ENCODE measurements at regions not wholly inside any gene's neighbourhood (a gene's known extent, or its start where the extent isn't known, plus 50 kb on each side); places are given as distances from the start of the nearest gene placed in this dataset.
"Not testable (repeated sequence)": the region's sequence is repeated elsewhere in the genome, so short reads cannot be mapped to it uniquely, and the experiment has no call there.

DNA sequence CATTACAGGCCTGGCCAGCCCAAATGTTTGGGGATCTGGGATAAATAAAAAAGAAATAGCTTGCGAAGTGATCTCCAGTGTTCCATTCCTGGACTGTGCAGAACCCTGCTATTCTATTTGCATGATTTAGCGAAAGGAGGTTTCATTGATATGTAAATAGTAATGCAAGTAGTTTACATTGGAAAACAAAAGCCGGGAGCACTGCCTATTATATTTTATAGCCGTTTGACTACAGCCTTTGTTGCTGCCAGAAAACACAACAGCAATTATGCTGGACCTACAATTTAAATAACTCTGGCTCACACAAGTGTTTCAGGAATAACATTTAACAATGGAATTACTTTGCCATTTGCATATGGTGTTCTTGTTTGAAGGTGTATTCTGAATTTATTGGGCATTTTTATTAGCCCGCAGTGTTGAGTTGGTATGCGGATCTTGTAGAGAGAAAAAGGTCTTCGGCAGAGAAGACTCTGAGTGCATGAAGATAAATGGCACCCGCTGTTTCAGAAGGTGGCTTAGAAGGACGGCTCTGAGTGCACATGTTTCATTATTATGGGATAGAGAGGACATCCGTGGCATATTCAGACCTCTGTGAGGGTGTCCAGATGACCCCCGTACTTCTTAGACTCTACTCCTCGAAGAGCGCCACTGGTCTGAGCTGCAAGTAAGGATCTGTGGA is 315.0 kb downstream of the BRD1 start:
- no peak for ATAC-seq (ENCODE audit: low FRiP score)
- TF ChIP-seq, protein P1, sequence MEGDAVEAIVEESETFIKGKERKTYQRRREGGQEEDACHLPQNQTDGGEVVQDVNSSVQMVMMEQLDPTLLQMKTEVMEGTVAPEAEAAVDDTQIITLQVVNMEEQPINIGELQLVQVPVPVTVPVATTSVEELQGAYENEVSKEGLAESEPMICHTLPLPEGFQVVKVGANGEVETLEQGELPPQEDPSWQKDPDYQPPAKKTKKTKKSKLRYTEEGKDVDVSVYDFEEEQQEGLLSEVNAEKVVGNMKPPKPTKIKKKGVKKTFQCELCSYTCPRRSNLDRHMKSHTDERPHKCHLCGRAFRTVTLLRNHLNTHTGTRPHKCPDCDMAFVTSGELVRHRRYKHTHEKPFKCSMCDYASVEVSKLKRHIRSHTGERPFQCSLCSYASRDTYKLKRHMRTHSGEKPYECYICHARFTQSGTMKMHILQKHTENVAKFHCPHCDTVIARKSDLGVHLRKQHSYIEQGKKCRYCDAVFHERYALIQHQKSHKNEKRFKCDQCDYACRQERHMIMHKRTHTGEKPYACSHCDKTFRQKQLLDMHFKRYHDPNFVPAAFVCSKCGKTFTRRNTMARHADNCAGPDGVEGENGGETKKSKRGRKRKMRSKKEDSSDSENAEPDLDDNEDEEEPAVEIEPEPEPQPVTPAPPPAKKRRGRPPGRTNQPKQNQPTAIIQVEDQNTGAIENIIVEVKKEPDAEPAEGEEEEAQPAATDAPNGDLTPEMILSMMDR (IDR thresholded peaks at IDR 0.05): no peak

DNA sequence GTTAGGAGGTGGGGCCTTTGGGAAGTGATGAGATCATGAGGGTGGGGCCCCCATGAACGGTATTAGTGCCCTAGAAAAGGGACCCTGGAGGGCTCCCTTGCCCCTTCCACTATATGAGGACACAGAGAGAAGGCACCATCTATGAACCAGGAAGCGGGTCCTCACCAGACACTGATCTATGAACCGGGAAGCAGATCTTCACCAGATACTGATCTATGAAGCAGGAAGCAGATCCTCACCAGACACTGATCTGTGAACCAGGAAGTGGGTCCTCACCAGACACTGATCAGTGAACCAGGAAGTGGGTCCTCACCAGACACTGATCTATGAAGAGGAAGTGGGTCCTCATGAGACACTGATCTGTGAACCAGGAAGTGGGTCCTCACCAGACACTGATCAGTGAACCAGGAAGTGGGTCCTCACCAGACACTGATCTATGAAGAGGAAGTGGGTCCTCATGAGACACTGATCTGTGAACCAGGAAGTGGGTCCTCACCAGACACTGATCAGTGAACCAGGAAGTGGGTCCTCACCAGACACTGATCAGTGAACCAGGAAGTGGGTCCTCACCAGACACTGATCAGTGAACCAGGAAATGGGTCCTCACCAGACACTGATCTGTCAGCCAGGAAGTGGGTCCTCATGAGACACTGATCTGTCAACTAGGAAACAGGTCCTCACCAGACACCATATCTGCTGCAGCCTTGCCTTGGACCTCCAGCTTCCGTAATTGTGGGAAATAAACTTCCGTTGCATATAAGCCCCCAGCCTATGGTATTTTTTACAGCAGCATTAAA is 316.1 kb downstream of the BRD1 start:
- not testable (repeated sequence) for ATAC-seq (ENCODE audit: low FRiP score)

More for the DNA sequence above, 315.0 kb downstream of the BRD1 start:
- DNase-seq (ENCODE audit: low spot score): no peak

DNA sequence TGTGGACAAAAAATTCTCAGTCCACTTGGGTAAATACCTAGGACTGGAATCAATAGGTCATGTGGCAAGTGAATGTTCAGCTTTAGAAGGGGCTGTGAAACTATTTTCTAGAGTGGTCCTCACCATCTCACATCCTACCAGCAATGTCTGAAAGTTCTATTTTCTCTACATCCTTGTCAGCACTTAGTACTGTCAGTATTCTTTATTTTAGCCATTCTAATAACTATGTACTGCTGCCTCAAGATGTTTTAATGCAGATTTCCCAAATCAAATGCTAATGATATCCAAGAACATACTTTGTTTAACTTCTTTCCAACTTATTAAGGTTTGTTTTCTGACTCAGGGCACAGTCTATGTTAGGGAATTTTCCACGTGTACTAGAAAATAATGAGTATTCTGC is 317.0 kb downstream of the BRD1 start:
- ATAC-seq (ENCODE audit: low FRiP score): no peak
- DNase-seq (ENCODE audit: low spot score): no peak
- TF ChIP-seq, protein P1 (IDR thresholded peaks at IDR 0.05): no peak

More for the DNA sequence above, 316.1 kb downstream of the BRD1 start:
- DNase-seq (ENCODE audit: low spot score): not testable (repeated sequence)

DNA sequence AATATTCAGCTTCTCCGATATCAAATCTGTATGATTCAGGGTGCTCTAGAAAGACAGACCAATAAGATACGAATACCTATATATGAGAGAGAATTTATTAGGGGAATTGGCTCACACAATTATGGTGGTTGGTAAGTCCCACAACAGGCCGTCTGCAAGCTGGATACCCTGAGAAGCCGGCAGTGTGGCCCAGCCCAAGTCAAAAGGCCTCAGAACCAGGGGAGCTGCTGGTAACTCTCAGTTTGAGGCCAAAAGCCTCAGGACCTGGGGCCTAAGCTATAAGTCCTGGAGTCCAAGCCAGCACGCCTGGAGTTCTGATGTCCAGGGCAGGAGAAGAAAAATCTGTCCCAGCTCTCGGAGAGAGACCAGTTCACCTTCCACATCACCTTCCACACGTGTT is 318.7 kb downstream of the BRD1 start:
- TF ChIP-seq, protein P1 (IDR thresholded peaks at IDR 0.05): no peak
- ATAC-seq (ENCODE audit: low FRiP score) (no peak), DNase-seq (ENCODE audit: low spot score) (no peak)

DNA sequence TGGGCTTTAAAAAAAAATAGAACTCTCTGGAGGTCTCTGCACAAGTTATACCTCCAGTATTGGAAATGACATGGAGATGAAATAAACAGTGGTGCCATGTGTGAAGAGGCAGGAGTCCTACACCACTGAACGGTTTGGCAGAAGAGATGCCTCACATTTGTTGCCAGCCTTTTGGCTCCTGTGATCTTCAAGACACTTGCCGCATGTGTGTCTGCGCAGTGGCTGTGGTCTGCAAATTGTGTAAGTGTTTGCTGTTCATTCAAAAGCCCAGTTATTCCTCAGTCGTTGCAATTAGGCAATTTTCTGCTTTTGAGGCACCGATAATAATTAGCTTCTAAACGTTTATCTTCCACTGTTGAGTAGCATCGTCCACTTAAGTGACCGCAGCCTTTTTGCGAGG is 319.1 kb downstream of the BRD1 start:
- DNase-seq (ENCODE audit: low spot score) (no peak), ATAC-seq (ENCODE audit: low FRiP score) (no peak)
- TF ChIP-seq, protein P1 (IDR thresholded peaks at IDR 0.05): no peak

DNA sequence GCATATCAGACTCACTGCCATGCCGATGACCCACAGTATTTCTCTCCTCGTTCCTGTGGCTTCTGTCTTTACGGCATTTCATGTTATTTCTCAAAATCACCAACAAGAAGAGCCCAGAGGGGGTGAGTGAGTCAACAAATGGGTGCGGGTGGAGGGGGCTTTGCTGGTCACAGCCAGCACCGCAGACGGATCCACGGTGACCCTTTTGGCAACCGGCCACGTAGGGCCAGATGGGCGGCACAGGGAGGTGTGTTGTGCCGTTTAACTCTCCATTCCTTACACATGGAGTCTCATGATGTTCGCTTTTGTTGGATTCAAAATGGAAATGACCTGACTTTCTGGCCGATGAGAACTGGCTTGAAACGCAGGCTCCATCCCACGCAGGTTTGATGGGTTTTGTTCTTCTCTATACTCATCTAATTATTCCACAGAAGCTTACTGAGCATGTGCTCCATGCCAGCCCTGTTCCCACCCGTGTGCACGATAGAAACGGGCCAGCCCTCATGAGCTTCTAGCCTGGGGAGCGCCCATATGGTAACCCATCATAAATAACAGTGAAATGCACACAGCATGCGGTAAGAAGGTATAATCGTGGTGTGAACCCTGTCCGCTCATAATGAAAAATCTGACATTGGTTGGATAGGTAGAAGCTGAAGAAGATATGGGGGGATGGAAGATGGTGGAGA is 319.9 kb downstream of the BRD1 start:
- TF ChIP-seq, protein P1 (IDR thresholded peaks at IDR 0.05): no peak
- ATAC-seq (ENCODE audit: low FRiP score) (no peak), DNase-seq (ENCODE audit: low spot score) (no peak)

DNA sequence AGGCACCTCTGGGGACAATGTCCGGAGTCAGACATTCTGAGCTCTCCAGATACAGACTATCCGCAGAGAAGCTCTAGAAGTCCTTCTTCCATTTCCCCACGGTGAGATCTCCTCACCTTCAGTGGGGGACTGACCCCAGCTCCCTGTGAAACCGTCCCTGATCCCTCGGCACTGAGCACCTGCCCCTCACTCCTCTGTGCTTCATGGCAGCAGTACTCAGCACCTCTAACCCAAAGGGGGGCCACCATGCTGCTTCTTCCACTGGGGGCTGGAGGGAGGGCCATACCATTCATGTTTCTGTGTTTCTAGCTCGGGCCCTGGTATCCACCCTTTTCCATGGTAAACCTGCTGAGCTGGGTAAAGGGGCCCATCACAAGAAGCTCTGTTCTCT is 321.7 kb downstream of the BRD1 start:
- TF ChIP-seq, protein P1 (IDR thresholded peaks at IDR 0.05): no peak
- ATAC-seq (ENCODE audit: low FRiP score) (no peak), DNase-seq (ENCODE audit: low spot score) (no peak)

Data from omental fat pad (tissue), 3 donors.